ENCODE measurements at regions not wholly inside any gene's neighbourhood (a gene's known extent, or its start where the extent isn't known, plus 50 kb on each side); places are given as distances from the start of the nearest gene placed in this dataset.
"Not testable (repeated sequence)": the region's sequence is repeated elsewhere in the genome, so short reads cannot be mapped to it uniquely, and the experiment has no call there.

GRCh38 chr5:12607817-12608216 lies 703.6 kb upstream of the CTNND2 start:
- intact Hi-C loops (cut with DNase I) = not testable (repeated sequence)

GRCh38 chr5:12592228-12592627 lies 688.0 kb upstream of the CTNND2 start:
- no peak for DNase-seq (ENCODE audit: missing footprints)
- no peak for ATAC-seq
- intact Hi-C loops (cut with DNase I) = no loop called here

More at GRCh38 chr5:12607817-12608216, 703.6 kb upstream of the CTNND2 start:
- not testable (repeated sequence) for ATAC-seq; DNase-seq (ENCODE audit: missing footprints)

GRCh38 chr5:12586406-12586805 lies 682.2 kb upstream of the CTNND2 start:
- intact Hi-C loops (cut with DNase I) = no loop called here
- DNase-seq (ENCODE audit: missing footprints) (no peak), ATAC-seq (no peak)

DNA sequence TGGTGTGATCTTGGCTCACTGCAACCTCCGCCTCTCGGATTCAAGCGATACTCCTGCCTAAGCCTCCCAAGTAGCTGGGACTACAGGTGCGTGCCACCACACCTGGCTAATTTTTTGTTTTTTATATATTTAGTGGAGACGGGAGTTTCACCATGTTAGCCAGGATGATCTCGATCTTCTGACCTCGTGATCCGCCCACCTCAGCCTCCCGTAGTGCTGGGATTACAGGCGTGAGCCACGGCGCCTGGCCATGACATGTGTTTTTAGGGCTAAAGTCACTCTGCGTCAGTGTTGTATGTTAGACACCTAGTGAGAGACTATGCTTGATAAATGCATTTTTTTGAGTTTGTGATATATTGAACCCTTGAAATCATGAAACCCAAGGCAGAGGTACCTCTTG lies 674.6 kb upstream of the CTNND2 start:
- intact Hi-C loops (cut with DNase I); DNase-seq (ENCODE audit: missing footprints); ATAC-seq: not testable (repeated sequence)

DNA sequence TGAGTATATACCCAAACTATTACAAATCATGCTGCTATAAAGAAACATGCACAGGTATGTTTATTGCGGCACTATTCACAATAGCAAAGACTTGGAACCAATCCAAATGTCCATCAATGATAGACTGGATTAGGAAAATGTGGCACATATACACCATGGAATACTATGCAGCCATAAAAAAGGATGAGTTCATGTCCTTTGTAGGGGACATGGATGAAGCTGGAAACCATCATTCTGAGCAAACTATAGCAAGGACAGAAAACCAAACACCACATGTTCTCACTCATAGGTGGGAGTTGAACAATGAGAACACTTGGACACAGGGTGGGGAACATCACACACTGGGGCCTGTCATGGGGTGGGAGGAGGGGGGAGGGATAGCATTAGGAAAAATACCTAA lies 672.7 kb upstream of the CTNND2 start:
- intact Hi-C loops (cut with DNase I); ATAC-seq; DNase-seq (ENCODE audit: missing footprints): not testable (repeated sequence)

DNA sequence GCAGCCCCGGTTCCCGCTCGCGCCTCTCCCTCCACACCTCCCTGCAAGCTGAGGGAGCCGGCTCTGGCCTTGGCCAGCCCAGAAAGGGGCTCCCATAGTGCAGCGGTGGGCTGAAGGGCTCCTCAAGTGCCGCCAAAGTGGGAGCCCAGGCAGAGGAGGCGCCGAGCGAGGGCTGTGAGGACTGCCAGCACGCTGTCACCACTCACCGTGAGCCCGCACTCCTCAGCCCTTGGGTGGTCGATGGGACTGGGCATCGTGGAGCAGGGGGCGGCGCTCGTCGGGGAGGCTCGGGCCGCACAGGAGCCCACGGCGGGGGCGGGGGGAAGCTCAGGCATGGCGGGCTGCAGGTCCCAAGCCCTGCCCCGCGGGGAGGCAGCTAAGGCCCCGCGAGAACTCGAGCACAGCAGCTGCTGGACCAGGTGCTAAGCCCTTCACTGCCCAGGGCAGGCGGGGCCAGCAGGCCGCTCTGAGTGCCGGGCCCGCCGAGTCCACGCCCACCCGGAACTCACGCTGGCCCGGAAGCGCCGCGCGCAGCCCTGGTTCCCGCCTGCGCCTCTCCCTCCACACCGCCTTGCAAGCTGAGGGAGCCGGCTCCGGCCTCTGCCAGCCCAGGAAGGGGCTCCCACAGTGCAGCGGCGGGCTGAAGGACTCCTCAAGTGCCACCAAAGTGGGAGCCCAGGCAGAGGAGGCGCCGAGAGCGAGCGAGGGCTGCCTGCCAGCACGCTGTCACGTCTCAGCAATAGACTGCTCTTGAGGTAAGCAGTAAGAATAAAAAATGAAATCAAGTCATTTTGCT lies 670.2 kb upstream of the CTNND2 start:
- ATAC-seq; intact Hi-C loops (cut with DNase I); DNase-seq (ENCODE audit: missing footprints): not testable (repeated sequence)

DNA sequence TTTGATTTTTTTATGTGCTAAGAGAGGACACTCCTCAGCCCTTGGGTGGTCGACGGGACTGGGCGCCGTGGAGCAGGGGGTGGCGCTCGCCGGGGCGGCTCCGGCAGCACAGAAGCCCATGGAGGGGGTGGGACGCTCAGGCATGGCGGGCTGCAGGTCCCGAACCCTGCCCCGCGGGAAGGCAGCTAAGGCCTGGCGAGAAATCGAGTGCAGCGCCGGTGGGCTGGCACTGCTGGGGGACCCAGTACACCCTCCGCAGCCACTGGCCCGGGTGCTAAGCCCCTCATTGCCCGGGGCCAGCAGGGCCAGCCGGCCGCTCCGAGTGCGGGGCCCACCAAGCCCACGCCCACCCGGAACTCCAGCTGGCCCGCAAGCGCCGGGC lies 669.7 kb upstream of the CTNND2 start:
- intact Hi-C loops (cut with DNase I) = not testable (repeated sequence)

GRCh38 chr5:12570688-12571087 lies 666.4 kb upstream of the CTNND2 start:
- intact Hi-C loops (cut with DNase I) = no loop called here
- DNase-seq (ENCODE audit: missing footprints) = no peak
- no peak for ATAC-seq

More for the DNA sequence above, 669.7 kb upstream of the CTNND2 start:
- DNase-seq (ENCODE audit: missing footprints); ATAC-seq: not testable (repeated sequence)

- ATAC-seq (no peak), DNase-seq (ENCODE audit: missing footprints) (no peak)
- intact Hi-C loops (cut with DNase I) = no loop called here
These were observed 662.2 kb upstream of the CTNND2 start for GRCh38 chr5:12566441-12566840.

GRCh38 chr5:12557012-12557411 lies 652.8 kb upstream of the CTNND2 start:
- intact Hi-C loops (cut with DNase I) = no loop called here
- DNase-seq (ENCODE audit: missing footprints) = no peak
- no peak for ATAC-seq

DNA sequence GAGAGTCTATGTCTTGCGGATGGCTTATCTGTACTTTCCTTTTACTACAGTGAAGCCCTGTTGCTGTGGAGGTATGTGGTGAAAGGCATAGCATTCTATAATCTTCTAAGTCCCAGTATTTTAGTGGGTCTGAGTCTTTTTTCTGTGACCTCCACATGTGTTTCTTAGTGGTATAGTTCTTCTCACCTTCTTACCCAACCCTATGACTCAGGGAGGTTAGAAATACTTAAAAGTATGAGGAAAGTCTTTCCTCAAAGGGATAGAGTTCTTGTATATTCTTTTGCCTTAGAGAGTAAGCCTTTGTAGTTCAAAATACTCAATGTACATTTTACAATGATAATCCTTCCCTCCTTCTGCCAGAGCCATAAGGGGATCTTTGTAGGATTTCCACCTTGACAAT lies 621.9 kb upstream of the CTNND2 start:
- intact Hi-C loops (cut with DNase I) = no loop called here
- no peak for DNase-seq (ENCODE audit: missing footprints)
- no peak for ATAC-seq

DNA sequence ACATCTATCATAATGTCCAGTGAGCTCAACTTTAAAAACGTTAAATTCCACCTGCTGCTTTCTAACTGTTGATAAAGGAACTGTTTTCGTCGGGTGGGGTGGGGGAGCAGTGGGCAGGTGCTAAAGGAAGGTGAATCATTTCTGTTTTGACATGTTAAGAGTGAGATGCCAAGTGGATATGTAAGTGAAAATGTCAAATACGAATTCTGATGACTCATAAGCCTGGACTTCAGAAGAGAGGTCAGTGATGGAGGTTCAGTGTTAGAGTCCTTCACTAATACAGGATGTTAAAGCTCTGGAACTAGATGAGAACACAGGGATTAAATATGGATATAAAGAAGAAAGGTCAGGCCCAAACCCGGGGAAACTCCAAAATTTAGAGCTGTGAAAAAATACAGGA lies 617.9 kb upstream of the CTNND2 start:
- DNase-seq (ENCODE audit: missing footprints) (no peak), ATAC-seq (no peak)
- intact Hi-C loops (cut with DNase I) = no loop called here

GRCh38 chr5:12504983-12505382 lies 600.7 kb upstream of the CTNND2 start:
- ATAC-seq; intact Hi-C loops (cut with DNase I); DNase-seq (ENCODE audit: missing footprints): not testable (repeated sequence)

GRCh38 chr5:12488161-12488560 lies 583.9 kb upstream of the CTNND2 start:
- no peak for ATAC-seq
- no peak for DNase-seq (ENCODE audit: missing footprints)
- intact Hi-C loops (cut with DNase I) = no loop called here

- ATAC-seq = no peak
- DNase-seq (ENCODE audit: missing footprints) = no peak
- intact Hi-C loops (cut with DNase I) = no loop called here
These were observed 576.2 kb upstream of the CTNND2 start for GRCh38 chr5:12480487-12480886.

GRCh38 chr5:12477554-12477953 lies 573.3 kb upstream of the CTNND2 start:
- ATAC-seq (no peak), DNase-seq (ENCODE audit: missing footprints) (no peak)
- intact Hi-C loops (cut with DNase I) = no loop called here

- DNase-seq (ENCODE audit: missing footprints) (no peak), ATAC-seq (no peak)
- intact Hi-C loops (cut with DNase I) = no loop called here
These were observed 563.6 kb upstream of the CTNND2 start for GRCh38 chr5:12467799-12468198.

DNA sequence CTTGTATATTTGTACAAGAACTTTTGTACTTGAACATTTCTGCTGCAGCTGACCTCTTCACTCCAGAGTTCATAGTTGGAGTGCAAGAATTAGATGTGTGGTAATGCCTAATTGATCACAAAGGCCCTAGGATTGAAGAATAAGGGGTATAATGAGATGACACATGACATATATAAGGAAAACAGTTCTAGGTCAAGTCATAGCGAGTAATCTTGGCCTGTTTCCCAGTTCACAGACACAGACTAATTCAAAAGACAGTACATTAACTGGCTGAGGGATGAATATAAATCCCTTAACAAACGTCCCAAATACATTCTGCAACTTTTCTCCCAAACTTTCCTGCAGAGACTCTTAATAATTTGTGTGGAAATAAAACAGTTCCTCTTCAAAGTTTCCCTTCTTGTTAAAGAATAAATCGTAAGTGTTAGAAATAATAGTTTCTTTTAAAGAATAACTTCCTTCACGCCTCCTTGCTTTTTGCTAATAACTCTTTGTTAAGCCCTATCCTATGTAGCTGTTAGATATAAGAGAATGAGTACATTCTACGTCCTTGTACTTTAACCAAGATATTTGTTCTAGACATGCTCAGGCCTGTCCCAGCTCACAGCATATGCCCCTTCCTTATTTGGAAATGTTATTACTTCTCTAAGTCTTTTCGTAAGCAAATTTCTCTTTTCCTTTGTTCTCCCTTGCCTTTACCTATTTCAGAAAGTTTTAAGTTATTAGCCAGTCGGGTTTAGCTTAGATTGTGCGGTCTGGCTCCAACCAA lies 556.4 kb upstream of the CTNND2 start:
- ATAC-seq = no peak
- no peak for DNase-seq (ENCODE audit: missing footprints)
- intact Hi-C loops (cut with DNase I) = no loop called here

DNA sequence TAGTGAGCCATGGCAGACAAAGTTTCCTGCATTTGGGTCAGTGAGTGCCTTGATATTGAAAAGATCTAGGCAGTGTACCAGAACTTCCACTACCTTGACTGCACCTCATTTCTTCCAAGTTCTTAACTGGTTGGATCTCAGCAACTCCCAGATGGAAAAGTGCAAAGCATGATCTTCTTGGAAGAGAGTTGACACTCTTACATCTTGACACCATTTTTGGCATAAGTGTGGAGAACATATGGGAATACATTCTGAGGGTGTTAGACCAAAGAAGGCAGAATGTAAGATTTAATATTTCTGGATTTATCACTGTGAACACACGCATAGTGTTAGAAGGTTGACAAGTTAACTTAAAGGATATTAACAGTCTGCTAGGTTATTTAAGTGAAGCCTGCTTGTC lies 555.1 kb upstream of the CTNND2 start:
- DNase-seq (ENCODE audit: missing footprints) (no peak), ATAC-seq (no peak)
- intact Hi-C loops (cut with DNase I) = no loop called here

- no peak for DNase-seq (ENCODE audit: missing footprints)
- intact Hi-C loops (cut with DNase I) = no loop called here
- ATAC-seq = no peak
These were observed 514.8 kb upstream of the CTNND2 start for GRCh38 chr5:12419075-12419474.
